ENCODE measurements at regions not wholly inside any gene's neighbourhood (a gene's known extent, or its start where the extent isn't known, plus 50 kb on each side); places are given as distances from the start of the nearest gene placed in this dataset.

DNA sequence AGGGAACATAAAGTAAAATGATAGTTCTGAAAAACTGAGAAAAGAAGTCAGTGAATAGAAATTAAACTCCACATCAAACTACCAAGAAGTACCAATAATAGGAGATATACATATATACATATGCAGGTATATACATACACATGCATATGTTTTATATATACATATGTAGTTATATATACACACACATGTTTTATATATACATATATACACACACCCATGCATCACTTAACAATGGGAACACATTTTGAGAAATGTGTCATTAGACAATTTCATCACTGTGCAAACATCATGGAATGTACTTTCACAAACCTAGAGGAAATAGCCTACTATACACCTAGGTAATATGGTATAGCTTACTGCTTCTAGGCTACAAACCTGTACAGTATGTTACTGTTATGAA lies 626.8 kb upstream of the PCDH9 start:
- no peak for ATAC-seq
- no peak overlapping the region for H3K27ac ChIP-seq (ENCODE audit: low read length)
- H3K27me3 ChIP-seq (ENCODE audit: control insufficient read depth, insufficient read depth, low read length): no peaks in the 10 kb centered on the region
- CTCF ChIA-PET: no interaction called here
- POLR2A ChIA-PET: no interaction called here
- no peak for DNase-seq (ENCODE audit: low read depth, low spot score)
- no peaks in the 10 kb centered on the region for H3K9me3 ChIP-seq (ENCODE audit: control insufficient read depth, insufficient read depth, low read depth, low read length)
- TF ChIP-seq TCF7L2 (IDR thresholded peaks at IDR 0.05; ENCODE audit: low read depth, low read length) (no peak), POLR2AphosphoS5 (IDR thresholded peaks at IDR 0.05; ENCODE audit: low read depth, low read length) (no peak), SIN3A (IDR thresholded peaks at IDR 0.05; ENCODE audit: borderline replicate concordance, insufficient read depth, low read depth, low read length) (no peak), CTCF (IDR thresholded peaks at IDR 0.05) (no peak), REST (IDR thresholded peaks at IDR 0.05; ENCODE audit: insufficient read depth in 1 of 2, low read depth in 2 of 2, low read length in 1 of 2) (no peak)
- no TSS peak for BruUV-seq (replicated peaks)
- no peaks in the 10 kb centered on the region for H3K36me3 ChIP-seq (ENCODE audit: control insufficient read depth, insufficient read depth, low read length)
- no peaks in the 10 kb centered on the region; the same call in 1 of the 2 replicates for H3K4me1 ChIP-seq (ENCODE audit: control insufficient read depth, insufficient read depth, low read length)
- in situ Hi-C loops (cut with HindIII; ENCODE audit: low pct_unique_long_range_greater_than_20kb, low sequenced_read_pairs): no loop called here
- no peak overlapping the region for H3K4me3 ChIP-seq (ENCODE audit: low read depth in 2 of 2, low read length in 2 of 2)
- intact Hi-C loops (cut with micrococcal nuclease; ENCODE audit: unreplicated experiment): no loop called here

GRCh38 chr13:67855741-67856238 lies 625.7 kb upstream of the PCDH9 start:
- H3K9me3 ChIP-seq (ENCODE audit: control insufficient read depth, insufficient read depth, low read depth, low read length): no peaks in the 10 kb centered on the region
- ATAC-seq (no peak), DNase-seq (ENCODE audit: low read depth, low spot score) (no peak)
- BruUV-seq (replicated peaks): no TSS peak
- no peak overlapping the region for H3K27ac ChIP-seq (ENCODE audit: low read length)
- H3K4me3 ChIP-seq (ENCODE audit: low read depth in 2 of 2, low read length in 2 of 2): no peak overlapping the region
- ChIA-PET POLR2A (no interaction called here), CTCF (no interaction called here)
- intact Hi-C loops (cut with micrococcal nuclease; ENCODE audit: unreplicated experiment) (no loop called here), in situ Hi-C loops (cut with HindIII; ENCODE audit: low pct_unique_long_range_greater_than_20kb, low sequenced_read_pairs) (no loop called here)
- H3K36me3 ChIP-seq (ENCODE audit: control insufficient read depth, insufficient read depth, low read length): no peaks in the 10 kb centered on the region
- TF ChIP-seq POLR2AphosphoS5 (IDR thresholded peaks at IDR 0.05; ENCODE audit: low read depth, low read length): no peak
- no peak for TF ChIP-seq TCF7L2 (IDR thresholded peaks at IDR 0.05; ENCODE audit: low read depth, low read length)
- TF ChIP-seq CTCF (IDR thresholded peaks at IDR 0.05): no peak
- TF ChIP-seq SIN3A (IDR thresholded peaks at IDR 0.05; ENCODE audit: borderline replicate concordance, insufficient read depth, low read depth, low read length): no peak
- no peak for TF ChIP-seq REST (IDR thresholded peaks at IDR 0.05; ENCODE audit: insufficient read depth in 1 of 2, low read depth in 2 of 2, low read length in 1 of 2)
- no peaks in the 10 kb centered on the region for H3K27me3 ChIP-seq (ENCODE audit: control insufficient read depth, insufficient read depth, low read length)
- no peaks in the 10 kb centered on the region; the same call in 1 of the 2 replicates for H3K4me1 ChIP-seq (ENCODE audit: control insufficient read depth, insufficient read depth, low read length)
